ENCODE measurements at regions not wholly inside any gene's neighbourhood (a gene's known extent, or its start where the extent isn't known, plus 50 kb on each side); places are given as distances from the start of the nearest gene placed in this dataset.

GRCh38 chr4:181528570-181529184 lies 714.5 kb upstream of the TENM3 start:
- no peaks in the 10 kb centered on the region for H3K36me3 Mint-ChIP-seq (ENCODE audit: low read depth, unreplicated experiment)
- no peaks in the 10 kb centered on the region for H3K36me3 ChIP-seq (ENCODE audit: insufficient read depth, low read length)
- no peaks in the 10 kb centered on the region for H3K4me1 ChIP-seq (ENCODE audit: insufficient read depth, low read length)
- TF ChIP-seq EZH2 (IDR thresholded peaks at IDR 0.05; ENCODE audit: insufficient read depth, low read length): no peak
- TF ChIP-seq, protein P1, sequence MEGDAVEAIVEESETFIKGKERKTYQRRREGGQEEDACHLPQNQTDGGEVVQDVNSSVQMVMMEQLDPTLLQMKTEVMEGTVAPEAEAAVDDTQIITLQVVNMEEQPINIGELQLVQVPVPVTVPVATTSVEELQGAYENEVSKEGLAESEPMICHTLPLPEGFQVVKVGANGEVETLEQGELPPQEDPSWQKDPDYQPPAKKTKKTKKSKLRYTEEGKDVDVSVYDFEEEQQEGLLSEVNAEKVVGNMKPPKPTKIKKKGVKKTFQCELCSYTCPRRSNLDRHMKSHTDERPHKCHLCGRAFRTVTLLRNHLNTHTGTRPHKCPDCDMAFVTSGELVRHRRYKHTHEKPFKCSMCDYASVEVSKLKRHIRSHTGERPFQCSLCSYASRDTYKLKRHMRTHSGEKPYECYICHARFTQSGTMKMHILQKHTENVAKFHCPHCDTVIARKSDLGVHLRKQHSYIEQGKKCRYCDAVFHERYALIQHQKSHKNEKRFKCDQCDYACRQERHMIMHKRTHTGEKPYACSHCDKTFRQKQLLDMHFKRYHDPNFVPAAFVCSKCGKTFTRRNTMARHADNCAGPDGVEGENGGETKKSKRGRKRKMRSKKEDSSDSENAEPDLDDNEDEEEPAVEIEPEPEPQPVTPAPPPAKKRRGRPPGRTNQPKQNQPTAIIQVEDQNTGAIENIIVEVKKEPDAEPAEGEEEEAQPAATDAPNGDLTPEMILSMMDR (IDR thresholded peaks at IDR 0.05; ENCODE audit: insufficient read depth, low read depth, low read length): peak; percentile 95
- peak; percentile 20 for FAIRE-seq
- H3K27ac Mint-ChIP-seq (ENCODE audit: unreplicated experiment): no peak overlapping the region
- no peak overlapping the region for H3K9ac ChIP-seq (ENCODE audit: low read length)
- no peak overlapping the region for H3K4me2 ChIP-seq (ENCODE audit: low read length)
- peaks cover 2% of the 10 kb centered on the region for H3K9me3 Mint-ChIP-seq (ENCODE audit: unreplicated experiment)
- H2AFZ ChIP-seq (ENCODE audit: low read depth, low read length): no peak overlapping the region
- no peaks in the 10 kb centered on the region for H3K27me3 Mint-ChIP-seq (ENCODE audit: low read depth, unreplicated experiment)
- DNase-seq (ENCODE audit: low read depth): peak; percentile 47
- H3K27ac ChIP-seq (ENCODE audit: low read depth, low read length): no peak overlapping the region
- no peaks in the 10 kb centered on the region for H4K20me1 ChIP-seq (ENCODE audit: insufficient read depth, low read length)
- no peaks in the 10 kb centered on the region for H3K9me3 ChIP-seq (ENCODE audit: insufficient read depth, low read depth, low read length)
- H3K4me1 Mint-ChIP-seq (ENCODE audit: low read depth, unreplicated experiment): peaks cover 12% of the 10 kb centered on the region
- H3K27me3 ChIP-seq (ENCODE audit: insufficient read depth, low read length): no peaks in the 10 kb centered on the region
- H3K4me3 ChIP-seq (ENCODE audit: insufficient read depth, low read depth, low read length): no peak overlapping the region
- H3K79me2 ChIP-seq (ENCODE audit: insufficient read depth, low read length): no peaks in the 10 kb centered on the region
- no peak overlapping the region for H3K4me3 Mint-ChIP-seq (ENCODE audit: unreplicated experiment)

GRCh38 chr4:181529537-181529936 lies 713.7 kb upstream of the TENM3 start:
- DNase-seq (ENCODE audit: low read depth) (no peak), FAIRE-seq (no peak)
- H3K4me2 ChIP-seq (ENCODE audit: low read length): no peak overlapping the region
- Mint-ChIP-seq H3K4me1 (ENCODE audit: low read depth, unreplicated experiment) (peaks cover 8% of the 10 kb centered on the region), H3K27ac (ENCODE audit: unreplicated experiment) (no peak overlapping the region), H3K27me3 (ENCODE audit: low read depth, unreplicated experiment) (no peaks in the 10 kb centered on the region), H3K4me3 (ENCODE audit: unreplicated experiment) (no peak overlapping the region), H3K36me3 (ENCODE audit: low read depth, unreplicated experiment) (no peaks in the 10 kb centered on the region), H3K9me3 (ENCODE audit: unreplicated experiment) (peaks cover 2% of the 10 kb centered on the region)
- H2AFZ ChIP-seq (ENCODE audit: low read depth, low read length): no peak overlapping the region
- H3K27ac ChIP-seq (ENCODE audit: low read depth, low read length): no peak overlapping the region
- no peak for TF ChIP-seq EZH2 (IDR thresholded peaks at IDR 0.05; ENCODE audit: insufficient read depth, low read length)
- TF ChIP-seq, protein P1 (IDR thresholded peaks at IDR 0.05; ENCODE audit: insufficient read depth, low read depth, low read length): no peak
- no peaks in the 10 kb centered on the region for H3K4me1 ChIP-seq (ENCODE audit: insufficient read depth, low read length)
- no peak overlapping the region for H3K9ac ChIP-seq (ENCODE audit: low read length)
- H3K9me3 ChIP-seq (ENCODE audit: insufficient read depth, low read depth, low read length): no peaks in the 10 kb centered on the region
- no peaks in the 10 kb centered on the region for H3K27me3 ChIP-seq (ENCODE audit: insufficient read depth, low read length)
- H3K36me3 ChIP-seq (ENCODE audit: insufficient read depth, low read length): no peaks in the 10 kb centered on the region
- no peaks in the 10 kb centered on the region for H3K79me2 ChIP-seq (ENCODE audit: insufficient read depth, low read length)
- no peak overlapping the region for H3K4me3 ChIP-seq (ENCODE audit: insufficient read depth, low read depth, low read length)
- no peaks in the 10 kb centered on the region for H4K20me1 ChIP-seq (ENCODE audit: insufficient read depth, low read length)

GRCh38 chr4:181536196-181536746 lies 706.9 kb upstream of the TENM3 start:
- Histone ChIP-seq H3K79me2 (ENCODE audit: insufficient read depth, low read length) (no peaks in the 10 kb centered on the region), H3K36me3 (ENCODE audit: insufficient read depth, low read length) (no peaks in the 10 kb centered on the region), H3K27ac (ENCODE audit: low read depth, low read length) (no peak overlapping the region), H3K27me3 (ENCODE audit: insufficient read depth, low read length) (no peaks in the 10 kb centered on the region), H3K9ac (ENCODE audit: low read length) (no peak overlapping the region), H2AFZ (ENCODE audit: low read depth, low read length) (no peak overlapping the region), H3K9me3 (ENCODE audit: insufficient read depth, low read depth, low read length) (no peaks in the 10 kb centered on the region), H3K4me2 (ENCODE audit: low read length) (no peak overlapping the region), H3K4me1 (ENCODE audit: insufficient read depth, low read length) (no peaks in the 10 kb centered on the region), H4K20me1 (ENCODE audit: insufficient read depth, low read length) (no peaks in the 10 kb centered on the region), H3K4me3 (ENCODE audit: insufficient read depth, low read depth, low read length) (no peak overlapping the region)
- TF ChIP-seq EZH2 (IDR thresholded peaks at IDR 0.05; ENCODE audit: insufficient read depth, low read length): no peak
- TF ChIP-seq, protein P1 (IDR thresholded peaks at IDR 0.05; ENCODE audit: insufficient read depth, low read depth, low read length): no peak
- Mint-ChIP-seq H3K36me3 (ENCODE audit: low read depth, unreplicated experiment) (no peaks in the 10 kb centered on the region), H3K4me3 (ENCODE audit: unreplicated experiment) (no peak overlapping the region), H3K27me3 (ENCODE audit: low read depth, unreplicated experiment) (no peaks in the 10 kb centered on the region), H3K27ac (ENCODE audit: unreplicated experiment) (no peak overlapping the region), H3K4me1 (ENCODE audit: low read depth, unreplicated experiment) (peaks cover 2% of the 10 kb centered on the region), H3K9me3 (ENCODE audit: unreplicated experiment) (no peaks in the 10 kb centered on the region)
- FAIRE-seq (no peak), DNase-seq (ENCODE audit: low read depth) (no peak)
